Right atrium auricular region (tissue), 2 donors: ENCODE measurements at regions not wholly inside any gene's neighbourhood (a gene's known extent, or its start where the extent isn't known, plus 50 kb on each side); places are given as distances from the start of the nearest gene placed in this dataset.

ENCODE experiments used
- DNase-seq: peaks from one replicate; pipeline ENCODE4 v3.0.0-alpha.2; 2019; ENCODE audit warnings: low spot score
- H3K27ac ChIP-seq, 2 donors: fragments of 200-600 bp; sonication (generic); 1 replicate in 1 of 2; 2 replicates in 1 of 2; pipeline ENCODE4 v1.5.1; 2016 to 2019
- H3K27me3 ChIP-seq, 2 donors: fragments of 200-600 bp; sonication (generic); one replicate each; pipeline versions ENCODE4 v1.5.1 to v1.6.0; 2017 to 2019
- H3K36me3 ChIP-seq: fragments of 200-600 bp; sonication (generic); one replicate; pipeline ENCODE4 v1.5.1; 2016
- H3K4me1 ChIP-seq, 2 donors: fragments of 200-600 bp; sonication (generic); one replicate each; pipeline versions ENCODE4 v1.5.1 to v1.6.0; 2017 to 2019
- H3K4me3 ChIP-seq, 2 donors: fragments of 200-600 bp; sonication (generic); 1 replicate in 1 of 2; 2 replicates in 1 of 2; pipeline ENCODE4 v1.5.1; 2017 to 2019; ENCODE audit warnings: mild to moderate bottlenecking in 1 of 2, moderate library complexity in 1 of 2
- H3K9me3 ChIP-seq, 2 donors: fragments of 200-600 bp; sonication (generic); one replicate each; pipeline ENCODE4 v1.5.1; 2019
- TF ChIP-seq, protein P1 (sequence below), 2 donors: fragments of 200-600 bp; sonication (generic); IDR thresholded peaks; one replicate each; pipeline ENCODE4 v1.5.1; 2019; ENCODE audit warnings: antibody characterized with exemption in 2 of 2

DNA sequence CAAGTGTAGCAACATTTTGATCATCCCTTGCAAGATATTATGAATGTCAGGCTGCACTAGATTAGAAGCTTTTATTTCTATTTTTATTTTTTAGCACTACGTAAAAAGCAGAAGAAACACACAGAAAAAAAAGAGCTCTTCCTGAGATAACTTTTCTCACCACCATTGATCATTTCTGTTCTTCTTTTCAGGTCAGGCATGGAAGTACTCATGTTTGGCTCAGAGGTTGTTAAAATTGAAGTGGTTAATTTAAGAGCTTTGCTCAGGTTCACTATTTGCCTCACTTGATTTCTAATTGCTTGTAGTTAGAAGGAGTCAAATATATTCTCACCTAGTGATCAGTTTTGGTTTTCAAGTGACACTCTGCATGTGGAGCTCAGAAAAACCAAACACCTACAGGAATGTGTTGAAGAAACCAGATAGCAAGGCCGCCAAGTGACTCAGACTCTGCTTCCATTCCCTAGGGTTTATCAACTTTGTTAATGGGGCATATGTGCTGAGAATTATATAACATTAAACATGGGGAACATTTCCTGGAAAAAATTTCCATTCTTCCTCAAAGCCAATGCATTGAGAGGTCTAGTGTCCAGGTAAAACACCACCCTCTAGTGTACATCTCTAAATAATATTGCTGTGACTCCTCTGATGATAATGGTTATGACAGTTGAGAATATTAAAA, 679.8 kb downstream of the CETN3 start:
- no peaks in the 10 kb centered on the region for H3K36me3 ChIP-seq
- TF ChIP-seq, protein P1, sequence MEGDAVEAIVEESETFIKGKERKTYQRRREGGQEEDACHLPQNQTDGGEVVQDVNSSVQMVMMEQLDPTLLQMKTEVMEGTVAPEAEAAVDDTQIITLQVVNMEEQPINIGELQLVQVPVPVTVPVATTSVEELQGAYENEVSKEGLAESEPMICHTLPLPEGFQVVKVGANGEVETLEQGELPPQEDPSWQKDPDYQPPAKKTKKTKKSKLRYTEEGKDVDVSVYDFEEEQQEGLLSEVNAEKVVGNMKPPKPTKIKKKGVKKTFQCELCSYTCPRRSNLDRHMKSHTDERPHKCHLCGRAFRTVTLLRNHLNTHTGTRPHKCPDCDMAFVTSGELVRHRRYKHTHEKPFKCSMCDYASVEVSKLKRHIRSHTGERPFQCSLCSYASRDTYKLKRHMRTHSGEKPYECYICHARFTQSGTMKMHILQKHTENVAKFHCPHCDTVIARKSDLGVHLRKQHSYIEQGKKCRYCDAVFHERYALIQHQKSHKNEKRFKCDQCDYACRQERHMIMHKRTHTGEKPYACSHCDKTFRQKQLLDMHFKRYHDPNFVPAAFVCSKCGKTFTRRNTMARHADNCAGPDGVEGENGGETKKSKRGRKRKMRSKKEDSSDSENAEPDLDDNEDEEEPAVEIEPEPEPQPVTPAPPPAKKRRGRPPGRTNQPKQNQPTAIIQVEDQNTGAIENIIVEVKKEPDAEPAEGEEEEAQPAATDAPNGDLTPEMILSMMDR (IDR thresholded peaks at IDR 0.05), result peak in 1 of 2 donors; percentile 31
- no peaks in the 10 kb centered on the region for H3K9me3 ChIP-seq
- H3K27me3 ChIP-seq, result no peaks in the 10 kb centered on the region
- H3K4me1 ChIP-seq, result peaks cover 0 to 17% of the 10 kb centered on the region in 2 donors
- H3K4me3 ChIP-seq, result no peak overlapping the region
- no peak for DNase-seq
- H3K27ac ChIP-seq, result no peak overlapping the region

DNA sequence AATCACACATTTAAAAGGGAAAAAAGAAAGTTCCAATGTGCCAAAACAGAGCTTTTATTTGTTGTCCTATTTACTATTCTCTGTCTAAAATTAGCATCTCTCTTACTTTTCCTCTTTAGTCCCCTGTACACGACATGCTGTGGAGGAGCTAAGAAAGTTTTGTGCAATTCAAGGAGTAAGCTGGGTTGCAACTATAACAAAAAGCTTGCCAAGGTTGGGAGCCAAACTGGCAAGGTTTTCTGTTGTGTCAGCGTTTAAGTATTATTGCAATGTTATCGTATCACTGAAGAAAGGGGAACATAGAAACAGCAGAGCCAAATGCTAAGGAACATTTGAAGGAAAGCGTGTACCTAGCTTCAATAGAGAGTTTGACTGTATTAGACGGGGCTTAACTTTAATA, 680.8 kb downstream of the CETN3 start:
- H3K9me3 ChIP-seq, result no peaks in the 10 kb centered on the region
- no peaks in the 10 kb centered on the region for H3K27me3 ChIP-seq
- no peak overlapping the region for H3K4me3 ChIP-seq
- DNase-seq, result peak; percentile 64
- H3K27ac ChIP-seq, result no peak overlapping the region
- no peaks in the 10 kb centered on the region for H3K36me3 ChIP-seq
- peaks cover 0 to 17% of the 10 kb centered on the region in 2 donors for H3K4me1 ChIP-seq
- TF ChIP-seq, protein P1 (IDR thresholded peaks at IDR 0.05), result no peak

DNA sequence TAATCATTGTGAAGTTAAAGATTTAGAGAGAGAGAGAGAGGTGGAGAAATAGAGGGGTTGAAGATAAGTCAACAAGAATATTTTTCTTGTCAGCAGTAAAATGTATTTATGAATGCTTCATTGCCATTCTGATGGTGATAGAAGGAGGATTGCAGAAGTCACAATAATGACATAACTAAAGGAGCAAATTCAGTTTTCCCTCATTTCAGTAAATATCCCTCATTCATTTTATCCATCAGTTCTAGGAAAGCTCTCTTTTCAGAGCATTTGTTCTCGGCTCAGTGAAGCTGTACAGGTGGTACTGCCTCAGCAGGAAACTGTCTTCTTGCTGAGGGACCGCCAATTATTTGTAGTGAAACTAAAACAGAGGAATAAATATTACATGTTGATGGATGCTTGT, 681.4 kb downstream of the CETN3 start:
- no peak for DNase-seq
- no peaks in the 10 kb centered on the region for H3K36me3 ChIP-seq
- peaks cover 0 to 17% of the 10 kb centered on the region in 2 donors for H3K4me1 ChIP-seq
- no peak overlapping the region for H3K4me3 ChIP-seq
- TF ChIP-seq, protein P1 (IDR thresholded peaks at IDR 0.05), result no peak
- no peaks in the 10 kb centered on the region for H3K27me3 ChIP-seq
- no peak overlapping the region for H3K27ac ChIP-seq
- H3K9me3 ChIP-seq, result no peaks in the 10 kb centered on the region

DNA sequence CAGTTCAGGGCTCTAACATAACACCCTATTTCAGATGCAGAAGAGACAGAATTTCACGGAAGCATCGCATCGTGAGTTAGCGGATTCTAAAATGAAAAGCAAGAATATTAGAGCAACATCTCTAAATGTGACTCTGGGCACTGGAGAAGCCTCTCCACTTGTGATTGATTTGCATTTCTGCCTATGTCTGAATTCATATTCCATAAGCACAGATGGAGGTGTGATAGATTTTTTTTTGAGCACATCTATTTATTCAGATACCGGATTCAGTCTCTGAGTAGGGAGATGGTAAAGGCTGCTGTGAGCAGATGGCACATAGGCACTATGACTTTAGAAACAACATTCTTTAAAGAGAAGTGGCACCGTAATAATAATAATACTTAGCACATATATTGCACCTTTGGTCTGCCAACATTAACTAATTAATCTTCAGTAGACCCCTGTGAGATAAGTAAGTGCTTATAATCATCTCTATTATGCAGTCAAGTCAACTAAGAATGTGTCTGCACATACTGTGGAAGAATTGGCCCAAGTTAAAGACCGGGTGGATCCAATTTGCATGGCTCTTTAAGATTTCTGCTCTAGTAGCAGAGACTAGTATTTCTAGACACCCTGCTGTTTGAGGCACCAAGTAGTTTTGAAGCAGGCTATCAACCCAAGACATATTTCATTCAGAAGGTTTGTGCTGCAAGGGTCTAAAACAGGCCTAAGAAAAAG, 685.0 kb downstream of the CETN3 start:
- Histone ChIP-seq H3K36me3 (no peaks in the 10 kb centered on the region), H3K4me1 (peaks cover 0 to 13% of the 10 kb centered on the region in 2 donors), H3K27ac (no peak overlapping the region), H3K4me3 (no peak overlapping the region), H3K27me3 (no peaks in the 10 kb centered on the region), H3K9me3 (no peaks in the 10 kb centered on the region)
- TF ChIP-seq, protein P1 (IDR thresholded peaks at IDR 0.05), result no peak
- DNase-seq, result no peak

DNA sequence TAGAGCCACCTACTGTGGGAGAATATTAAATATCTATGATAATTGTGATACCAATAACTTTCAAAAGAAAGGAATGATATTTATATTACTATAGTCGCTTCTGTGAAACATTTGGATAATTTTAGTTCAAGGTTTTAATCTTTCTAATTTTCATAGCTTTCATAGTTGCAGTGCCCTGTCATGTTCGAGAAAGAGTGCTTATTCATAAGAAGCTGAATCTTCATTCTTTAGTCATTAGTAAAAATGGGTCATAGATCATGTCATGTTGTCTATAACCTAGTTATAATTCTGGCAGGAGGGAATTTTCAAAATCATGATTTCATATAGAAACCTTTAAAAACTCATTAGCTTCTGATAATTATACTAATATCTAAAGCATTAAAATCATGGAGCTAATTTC, 685.6 kb downstream of the CETN3 start:
- Histone ChIP-seq H3K4me1 (peaks cover 0 to 7% of the 10 kb centered on the region in 2 donors), H3K9me3 (no peaks in the 10 kb centered on the region), H3K27ac (no peak overlapping the region), H3K27me3 (no peaks in the 10 kb centered on the region), H3K36me3 (no peaks in the 10 kb centered on the region), H3K4me3 (no peak overlapping the region)
- TF ChIP-seq, protein P1 (IDR thresholded peaks at IDR 0.05), result no peak
- no peak for DNase-seq
